ENCODE measurements at regions not wholly inside any gene's neighbourhood (a gene's known extent, or its start where the extent isn't known, plus 50 kb on each side); places are given as distances from the start of the nearest gene placed in this dataset.

DNA sequence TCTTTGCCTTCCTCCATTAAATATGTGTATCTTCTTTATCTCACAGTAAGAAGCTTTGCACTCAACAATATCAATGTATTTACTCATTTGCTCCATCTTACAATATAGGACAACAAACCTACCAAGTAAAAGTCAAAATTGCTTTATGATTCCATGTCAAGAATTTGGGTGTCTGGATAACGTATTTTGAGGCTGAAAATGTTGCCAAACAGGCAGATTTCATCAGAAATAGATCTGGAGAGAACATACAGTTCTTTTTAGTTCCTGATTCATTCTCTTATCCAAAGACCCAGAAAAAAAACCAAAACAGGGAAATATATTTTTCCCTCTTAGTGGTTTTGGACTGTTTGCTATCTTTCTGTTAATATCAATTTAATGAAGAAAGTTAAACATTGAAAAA, 621.1 kb downstream of the STK39 start:
- TF ChIP-seq, protein P1, sequence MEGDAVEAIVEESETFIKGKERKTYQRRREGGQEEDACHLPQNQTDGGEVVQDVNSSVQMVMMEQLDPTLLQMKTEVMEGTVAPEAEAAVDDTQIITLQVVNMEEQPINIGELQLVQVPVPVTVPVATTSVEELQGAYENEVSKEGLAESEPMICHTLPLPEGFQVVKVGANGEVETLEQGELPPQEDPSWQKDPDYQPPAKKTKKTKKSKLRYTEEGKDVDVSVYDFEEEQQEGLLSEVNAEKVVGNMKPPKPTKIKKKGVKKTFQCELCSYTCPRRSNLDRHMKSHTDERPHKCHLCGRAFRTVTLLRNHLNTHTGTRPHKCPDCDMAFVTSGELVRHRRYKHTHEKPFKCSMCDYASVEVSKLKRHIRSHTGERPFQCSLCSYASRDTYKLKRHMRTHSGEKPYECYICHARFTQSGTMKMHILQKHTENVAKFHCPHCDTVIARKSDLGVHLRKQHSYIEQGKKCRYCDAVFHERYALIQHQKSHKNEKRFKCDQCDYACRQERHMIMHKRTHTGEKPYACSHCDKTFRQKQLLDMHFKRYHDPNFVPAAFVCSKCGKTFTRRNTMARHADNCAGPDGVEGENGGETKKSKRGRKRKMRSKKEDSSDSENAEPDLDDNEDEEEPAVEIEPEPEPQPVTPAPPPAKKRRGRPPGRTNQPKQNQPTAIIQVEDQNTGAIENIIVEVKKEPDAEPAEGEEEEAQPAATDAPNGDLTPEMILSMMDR (IDR thresholded peaks at IDR 0.05; ENCODE audit: low read depth, low read length, missing control alignments), result no peak
- no peak for DNase-seq
- Histone ChIP-seq H3K36me3 (replicated peaks) (no peaks in the 10 kb centered on the region), H3K27me3 (replicated peaks) (no peaks in the 10 kb centered on the region), H3K4me3 (ENCODE audit: low read depth, low read length) (no peak overlapping the region), H3K27ac (no peak overlapping the region)
- in situ Hi-C loops (cut with HindIII; ENCODE audit: low pct_ligation_motif_present, low sequenced_read_pairs), result no loop called here

GRCh38 chr2:167616997-167617396, 630.4 kb downstream of the STK39 start:
- H3K27me3 ChIP-seq (replicated peaks), result no peaks in the 10 kb centered on the region
- DNase-seq, result no peak
- H3K36me3 ChIP-seq (replicated peaks), result no peaks in the 10 kb centered on the region
- TF ChIP-seq, protein P1 (IDR thresholded peaks at IDR 0.05; ENCODE audit: low read depth, low read length, missing control alignments), result no peak
- H3K4me3 ChIP-seq (ENCODE audit: low read depth, low read length), result no peak overlapping the region
- in situ Hi-C loops (cut with HindIII; ENCODE audit: low pct_ligation_motif_present, low sequenced_read_pairs), result no loop called here
- H3K27ac ChIP-seq, result no peak overlapping the region

- Histone ChIP-seq H3K36me3 (replicated peaks) (no peaks in the 10 kb centered on the region), H3K4me3 (ENCODE audit: low read depth, low read length) (no peak overlapping the region), H3K27ac (no peak overlapping the region), H3K27me3 (replicated peaks) (no peaks in the 10 kb centered on the region)
- in situ Hi-C loops (cut with HindIII; ENCODE audit: low pct_ligation_motif_present, low sequenced_read_pairs), result no loop called here
- DNase-seq, result no peak
- TF ChIP-seq, protein P1 (IDR thresholded peaks at IDR 0.05; ENCODE audit: low read depth, low read length, missing control alignments), result no peak
Measured at GRCh38 chr2:167613471-167613870, 633.9 kb downstream of the STK39 start.

GRCh38 chr2:167608487-167608886, 638.9 kb downstream of the STK39 start:
- Histone ChIP-seq H3K27ac (no peak overlapping the region), H3K27me3 (replicated peaks) (no peaks in the 10 kb centered on the region), H3K36me3 (replicated peaks) (no peaks in the 10 kb centered on the region), H3K4me3 (ENCODE audit: low read depth, low read length) (no peak overlapping the region)
- DNase-seq, result no peak
- TF ChIP-seq, protein P1 (IDR thresholded peaks at IDR 0.05; ENCODE audit: low read depth, low read length, missing control alignments), result no peak
- in situ Hi-C loops (cut with HindIII; ENCODE audit: low pct_ligation_motif_present, low sequenced_read_pairs), result no loop called here

DNA sequence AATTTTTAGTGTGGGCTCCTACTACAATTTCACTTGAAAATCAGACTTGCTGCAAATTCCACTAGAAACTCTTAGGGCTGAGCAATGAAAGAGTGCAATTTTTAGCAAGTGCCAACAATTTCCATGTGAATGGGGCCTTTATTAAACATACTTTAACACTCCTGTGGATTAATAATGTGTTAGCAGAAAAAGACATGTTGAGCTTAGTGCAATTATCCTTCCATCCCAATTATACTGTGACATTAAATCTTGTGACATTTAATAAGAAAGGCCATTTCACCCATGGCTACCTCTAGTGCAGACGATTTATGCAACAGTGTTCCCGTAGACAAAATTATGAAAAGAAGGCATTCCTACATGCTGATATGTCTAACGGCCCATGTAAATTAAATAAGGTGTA, 639.7 kb downstream of the STK39 start:
- Histone ChIP-seq H3K4me3 (ENCODE audit: low read depth, low read length) (no peak overlapping the region), H3K27me3 (replicated peaks) (no peaks in the 10 kb centered on the region), H3K27ac (no peak overlapping the region), H3K36me3 (replicated peaks) (no peaks in the 10 kb centered on the region)
- TF ChIP-seq, protein P1 (IDR thresholded peaks at IDR 0.05; ENCODE audit: low read depth, low read length, missing control alignments), result no peak
- in situ Hi-C loops (cut with HindIII; ENCODE audit: low pct_ligation_motif_present, low sequenced_read_pairs), result no loop called here
- DNase-seq, result no peak

DNA sequence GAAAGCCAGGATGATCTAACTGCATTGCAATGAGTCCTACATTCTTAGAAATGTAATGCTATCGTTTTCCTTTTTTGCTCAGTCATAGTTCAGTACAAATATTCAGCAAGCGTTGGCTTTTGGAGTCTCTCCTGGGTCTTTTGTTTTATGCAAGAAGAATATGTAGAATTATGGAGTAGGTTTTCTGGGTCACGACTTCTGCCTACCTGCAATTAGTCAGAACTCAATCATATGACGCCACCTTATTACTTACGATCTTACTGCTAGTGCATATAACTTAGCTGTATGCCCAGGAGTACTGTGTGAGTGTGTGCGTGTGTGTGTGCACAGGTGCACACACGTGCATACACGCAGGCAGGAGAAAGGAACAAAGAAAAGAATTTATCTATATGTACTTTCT, 640.2 kb downstream of the STK39 start:
- no peak for DNase-seq
- Histone ChIP-seq H3K27ac (no peak overlapping the region), H3K36me3 (replicated peaks) (no peaks in the 10 kb centered on the region), H3K4me3 (ENCODE audit: low read depth, low read length) (no peak overlapping the region), H3K27me3 (replicated peaks) (no peaks in the 10 kb centered on the region)
- TF ChIP-seq, protein P1 (IDR thresholded peaks at IDR 0.05; ENCODE audit: low read depth, low read length, missing control alignments), result no peak
- in situ Hi-C loops (cut with HindIII; ENCODE audit: low pct_ligation_motif_present, low sequenced_read_pairs), result no loop called here
